GM12878 (cell line): ENCODE measurements at regions not wholly inside any gene's neighbourhood (a gene's known extent, or its start where the extent isn't known, plus 50 kb on each side); places are given as distances from the start of the nearest gene placed in this dataset.

Experiments used
- ATF2 ChIP-seq: IDR thresholded peaks from 2 replicates; pipeline ENCODE4 v1.6.1; 2012; ENCODE audit warnings: low read length, inconsistent platforms
- BMI1 ChIP-seq: fragments of 450-650 bp; IDR thresholded peaks from 2 replicates; pipeline ENCODE4 v1.6.1; 2016; ENCODE audit warnings: mild to moderate bottlenecking, moderate library complexity, borderline replicate concordance
- CTCF ChIP-seq, 3 experiments: IDR thresholded peaks in 2 of 3; conservative IDR thresholded peaks in 1 of 3; 2 replicates each; pipeline ENCODE4 v1.5.1; 2011; ENCODE audit warnings: low read depth in 3 of 3, low read length in 3 of 3, mild to moderate bottlenecking in 3 of 3, control low read depth in 2 of 3, moderate library complexity in 2 of 3, inconsistent platforms in 1 of 3, mixed read lengths in 1 of 3; ENCODE audit not compliant: control insufficient read depth in 2 of 3, insufficient read depth in 1 of 3; ENCODE audit errors: extremely low read depth in 1 of 3
- EZH2 ChIP-seq: IDR thresholded peaks from 2 replicates; pipeline ENCODE4 v1.6.1; 2012; ENCODE audit warnings: low read depth, mild to moderate bottlenecking, control low read depth, inconsistent platforms, low read length, borderline replicate concordance; ENCODE audit not compliant: control insufficient read depth
- MYC ChIP-seq: IDR thresholded peaks from 2 replicates; pipeline ENCODE4 v1.6.1; 2011; ENCODE audit warnings: mild to moderate bottlenecking, low read length, moderate library complexity, inconsistent platforms; ENCODE audit not compliant: insufficient read depth, insufficient replicate concordance, insufficient read length, severe bottlenecking
- NFXL1 ChIP-seq: fragments of 450-650 bp; IDR thresholded peaks from 2 replicates; pipeline ENCODE4 v1.6.1; 2017; ENCODE audit warnings: antibody characterized with exemption, mild to moderate bottlenecking, borderline replicate concordance
- REST ChIP-seq: IDR thresholded peaks from 2 replicates; pipeline ENCODE4 v1.6.1; 2012; ENCODE audit warnings: mild to moderate bottlenecking, low read depth, low read length
- SMARCA5 ChIP-seq: fragments of 450-650 bp; IDR thresholded peaks from 2 replicates; pipeline ENCODE4 v1.6.1; 2017; ENCODE audit warnings: mild to moderate bottlenecking
- SRF ChIP-seq, 2 experiments: IDR thresholded peaks; 2 replicates each; pipeline ENCODE4 v1.6.1; 2011; ENCODE audit warnings: low read depth in 2 of 2, low read length in 2 of 2, mild to moderate bottlenecking in 1 of 2, moderate library complexity in 1 of 2
- SUPT20H ChIP-seq: IDR thresholded peaks from 2 replicates; pipeline ENCODE4 v1.6.1; 2011; ENCODE audit warnings: low read depth, mild to moderate bottlenecking, low read length, moderate library complexity, borderline replicate concordance; ENCODE audit not compliant: control insufficient read depth
- TAF1 ChIP-seq: IDR thresholded peaks from 2 replicates; pipeline ENCODE4 v1.6.1; 2011; ENCODE audit warnings: mild to moderate bottlenecking, low read depth, low read length, borderline replicate concordance
- TF ChIP-seq, protein P1 (sequence below): fragments of 150-350 bp; IDR thresholded peaks from 2 replicates; pipeline ENCODE4 v1.6.1; 2016; ENCODE audit warnings: low read depth, low read length
- TF ChIP-seq, protein P2 (sequence below): IDR thresholded peaks from 2 replicates; pipeline ENCODE4 v1.6.1; 2011; ENCODE audit warnings: borderline replicate concordance, low read depth, mild to moderate bottlenecking, moderate library complexity, low read length; ENCODE audit not compliant: insufficient read depth, poor library complexity, severe bottlenecking

- no peak for TF ChIP-seq CTCF (IDR thresholded peaks at IDR 0.05 in 2 of 3, conservative IDR thresholded peaks at IDR 0.05 in 1 of 3; ENCODE audit: control insufficient read depth in 2 of 3, extremely low read depth in 1 of 3, insufficient read depth in 1 of 3, low read depth in 3 of 3, low read length in 3 of 3)
- TF ChIP-seq, protein P1, sequence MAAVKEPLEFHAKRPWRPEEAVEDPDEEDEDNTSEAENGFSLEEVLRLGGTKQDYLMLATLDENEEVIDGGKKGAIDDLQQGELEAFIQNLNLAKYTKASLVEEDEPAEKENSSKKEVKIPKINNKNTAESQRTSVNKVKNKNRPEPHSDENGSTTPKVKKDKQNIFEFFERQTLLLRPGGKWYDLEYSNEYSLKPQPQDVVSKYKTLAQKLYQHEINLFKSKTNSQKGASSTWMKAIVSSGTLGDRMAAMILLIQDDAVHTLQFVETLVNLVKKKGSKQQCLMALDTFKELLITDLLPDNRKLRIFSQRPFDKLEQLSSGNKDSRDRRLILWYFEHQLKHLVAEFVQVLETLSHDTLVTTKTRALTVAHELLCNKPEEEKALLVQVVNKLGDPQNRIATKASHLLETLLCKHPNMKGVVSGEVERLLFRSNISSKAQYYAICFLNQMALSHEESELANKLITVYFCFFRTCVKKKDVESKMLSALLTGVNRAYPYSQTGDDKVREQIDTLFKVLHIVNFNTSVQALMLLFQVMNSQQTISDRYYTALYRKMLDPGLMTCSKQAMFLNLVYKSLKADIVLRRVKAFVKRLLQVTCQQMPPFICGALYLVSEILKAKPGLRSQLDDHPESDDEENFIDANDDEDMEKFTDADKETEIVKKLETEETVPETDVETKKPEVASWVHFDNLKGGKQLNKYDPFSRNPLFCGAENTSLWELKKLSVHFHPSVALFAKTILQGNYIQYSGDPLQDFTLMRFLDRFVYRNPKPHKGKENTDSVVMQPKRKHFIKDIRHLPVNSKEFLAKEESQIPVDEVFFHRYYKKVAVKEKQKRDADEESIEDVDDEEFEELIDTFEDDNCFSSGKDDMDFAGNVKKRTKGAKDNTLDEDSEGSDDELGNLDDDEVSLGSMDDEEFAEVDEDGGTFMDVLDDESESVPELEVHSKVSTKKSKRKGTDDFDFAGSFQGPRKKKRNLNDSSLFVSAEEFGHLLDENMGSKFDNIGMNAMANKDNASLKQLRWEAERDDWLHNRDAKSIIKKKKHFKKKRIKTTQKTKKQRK, result no peak
- no peak for TF ChIP-seq EZH2
- TF ChIP-seq BMI1, result no peak
- TF ChIP-seq NFXL1, result no peak
- TF ChIP-seq ATF2, result no peak
- TF ChIP-seq REST, result no peak
- TF ChIP-seq TAF1, result no peak
- TF ChIP-seq MYC, result no peak
- no peak for TF ChIP-seq SUPT20H
- TF ChIP-seq, protein P2, sequence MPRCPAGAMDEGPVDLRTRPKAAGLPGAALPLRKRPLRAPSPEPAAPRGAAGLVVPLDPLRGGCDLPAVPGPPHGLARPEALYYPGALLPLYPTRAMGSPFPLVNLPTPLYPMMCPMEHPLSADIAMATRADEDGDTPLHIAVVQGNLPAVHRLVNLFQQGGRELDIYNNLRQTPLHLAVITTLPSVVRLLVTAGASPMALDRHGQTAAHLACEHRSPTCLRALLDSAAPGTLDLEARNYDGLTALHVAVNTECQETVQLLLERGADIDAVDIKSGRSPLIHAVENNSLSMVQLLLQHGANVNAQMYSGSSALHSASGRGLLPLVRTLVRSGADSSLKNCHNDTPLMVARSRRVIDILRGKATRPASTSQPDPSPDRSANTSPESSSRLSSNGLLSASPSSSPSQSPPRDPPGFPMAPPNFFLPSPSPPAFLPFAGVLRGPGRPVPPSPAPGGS, result no peak
- no peak for TF ChIP-seq SMARCA5
- TF ChIP-seq SRF (IDR thresholded peaks at IDR 0.05; ENCODE audit: low read depth in 2 of 2, low read length in 2 of 2), result no peak
These were observed 188.0 kb upstream of the TPM1 start for GRCh38 chr15:62854420-62855084.
